Activated CD4-positive, alpha-beta memory T cell treated with anti-CD3 and anti-CD28 coated beads, Interleukin-2, amount 10 ng/mL, durations not matched to agents 7 days and 5 days (primary cell): ENCODE measurements at regions not wholly inside any gene's neighbourhood (a gene's known extent, or its start where the extent isn't known, plus 50 kb on each side); places are given as distances from the start of the nearest gene placed in this dataset.

Experiments used
- CTCF ChIA-PET: fragments of 350-600 bp; sonication (Branson Sonifier 250); formaldehyde crosslinking; loops from one replicate; lab custom pipeline; 2021; ENCODE audit warnings: antibody characterized with exemption, inconsistent platforms; lab: Charles Lee
- POLR2A ChIA-PET: fragments of 350-600 bp; sonication (Branson Sonifier 250); formaldehyde crosslinking; loops from one replicate; lab custom pipeline; 2021; ENCODE audit warnings: antibody characterized with exemption; lab: Charles Lee
- DNase-seq: peaks from one replicate; pipeline ENCODE4 v3.0.0-alpha.2; 2020
- H3K27ac Mint-ChIP-seq: one replicate; pipeline ENCODE4 v1.8.0; 2021; ENCODE audit warnings: mild to moderate bottlenecking, mixed read lengths
- H3K27me3 Mint-ChIP-seq: one replicate; pipeline ENCODE4 v1.8.0; 2021; ENCODE audit warnings: mixed read lengths
- H3K36me3 Mint-ChIP-seq: one replicate; pipeline ENCODE4 v1.8.0; 2021; ENCODE audit warnings: low read depth, mixed read lengths
- H3K4me1 Mint-ChIP-seq: one replicate; pipeline ENCODE4 v1.8.0; 2021; ENCODE audit warnings: mixed read lengths
- H3K4me3 Mint-ChIP-seq: one replicate; pipeline ENCODE4 v1.8.0; 2021; ENCODE audit warnings: mild to moderate bottlenecking, mixed read lengths
- H3K9me3 Mint-ChIP-seq: one replicate; pipeline ENCODE4 v1.8.0; 2021; ENCODE audit warnings: mixed read lengths

DNA sequence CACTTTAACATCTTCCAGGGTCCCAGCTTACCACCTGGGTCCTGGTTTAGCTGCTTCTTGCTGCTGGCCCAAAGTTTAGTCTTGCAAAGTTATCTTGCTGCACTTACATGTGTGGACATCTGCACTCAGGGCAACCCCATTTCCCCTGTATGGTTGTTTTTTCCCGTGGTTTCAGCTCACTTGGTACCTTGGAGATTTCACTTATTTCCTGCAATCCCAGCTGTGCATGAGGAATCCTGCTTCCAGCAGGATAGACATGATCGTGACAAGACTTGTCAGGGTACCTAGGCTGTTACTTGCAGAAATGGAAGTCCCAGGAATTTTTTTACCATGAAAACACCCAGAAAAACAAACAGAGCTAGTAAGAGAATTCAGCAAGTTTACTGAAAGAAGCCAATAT lies 95.9 kb upstream of the LEP start:
- H3K36me3 Mint-ChIP-seq, result no peaks in the 10 kb centered on the region
- H3K4me3 Mint-ChIP-seq, result no peak overlapping the region
- no peak overlapping the region for H3K27ac Mint-ChIP-seq
- POLR2A ChIA-PET, result no interaction called here
- no peaks in the 10 kb centered on the region for H3K4me1 Mint-ChIP-seq
- peaks cover 42% of the 10 kb centered on the region for H3K27me3 Mint-ChIP-seq
- DNase-seq, result no peak
- CTCF ChIA-PET, result interaction anchor here (1.5 to 1.8 kb wide), 2 partner anchors 9 to 64 kb away, joined by 7 to 8 read pairs; no protein-coding TSS in a partner anchor
- H3K9me3 Mint-ChIP-seq, result no peaks in the 10 kb centered on the region

DNA sequence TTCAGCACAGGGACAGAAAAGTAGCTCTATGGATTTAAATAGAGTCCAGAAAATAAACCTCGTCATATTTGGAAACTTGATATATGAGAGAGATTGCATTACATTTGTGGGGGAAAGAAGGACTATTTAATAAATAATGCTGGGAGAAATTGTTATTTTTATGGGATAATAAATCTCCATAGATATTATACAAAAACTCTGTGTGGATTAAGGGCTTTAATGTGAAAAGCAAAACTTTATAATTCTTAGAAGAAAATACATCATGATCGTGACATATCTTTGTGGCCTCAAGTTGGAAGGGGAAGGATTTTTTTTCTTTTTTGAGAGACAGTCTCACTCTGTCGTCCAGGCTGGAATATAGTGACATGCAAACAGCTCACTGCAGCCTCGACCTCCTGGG lies 95.0 kb upstream of the LEP start:
- ChIA-PET CTCF (interaction anchor here (1.5 to 1.8 kb wide), 2 partner anchors 10 to 63 kb away, joined by 7 to 8 read pairs; no protein-coding TSS in a partner anchor), POLR2A (no interaction called here)
- Mint-ChIP-seq H3K9me3 (no peaks in the 10 kb centered on the region), H3K27ac (no peak overlapping the region), H3K36me3 (no peaks in the 10 kb centered on the region), H3K4me3 (no peak overlapping the region), H3K27me3 (peaks cover 40% of the 10 kb centered on the region), H3K4me1 (no peaks in the 10 kb centered on the region)
- DNase-seq, result no peak

DNA sequence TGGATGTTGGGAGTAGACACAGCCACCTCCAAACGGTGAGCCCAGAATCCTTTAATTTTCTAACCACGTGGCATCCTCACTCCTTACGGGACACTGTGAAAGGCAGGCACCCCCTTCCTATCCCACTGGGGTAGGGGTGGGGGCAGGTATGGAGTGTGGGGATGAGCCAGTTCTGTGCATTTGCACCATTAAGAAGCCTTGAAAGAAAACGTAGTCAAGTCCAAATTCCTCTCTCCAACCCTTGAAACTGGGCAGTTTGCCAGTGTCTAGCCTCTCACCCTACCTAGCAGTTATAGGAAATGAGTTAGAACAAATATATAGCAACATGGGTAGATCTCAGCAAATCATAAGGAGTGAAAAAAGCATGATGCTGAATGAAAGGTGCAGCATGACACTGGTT lies 92.4 kb upstream of the LEP start:
- Mint-ChIP-seq H3K27me3 (peaks cover 36% of the 10 kb centered on the region), H3K4me1 (no peaks in the 10 kb centered on the region), H3K9me3 (no peaks in the 10 kb centered on the region), H3K36me3 (no peaks in the 10 kb centered on the region), H3K4me3 (no peak overlapping the region), H3K27ac (no peak overlapping the region)
- POLR2A ChIA-PET, result no interaction called here
- CTCF ChIA-PET, result interaction anchor here (0.7 kb wide), 1 partner anchor 13 kb away, joined by 3 read pairs; no protein-coding TSS in a partner anchor
- no peak for DNase-seq

DNA sequence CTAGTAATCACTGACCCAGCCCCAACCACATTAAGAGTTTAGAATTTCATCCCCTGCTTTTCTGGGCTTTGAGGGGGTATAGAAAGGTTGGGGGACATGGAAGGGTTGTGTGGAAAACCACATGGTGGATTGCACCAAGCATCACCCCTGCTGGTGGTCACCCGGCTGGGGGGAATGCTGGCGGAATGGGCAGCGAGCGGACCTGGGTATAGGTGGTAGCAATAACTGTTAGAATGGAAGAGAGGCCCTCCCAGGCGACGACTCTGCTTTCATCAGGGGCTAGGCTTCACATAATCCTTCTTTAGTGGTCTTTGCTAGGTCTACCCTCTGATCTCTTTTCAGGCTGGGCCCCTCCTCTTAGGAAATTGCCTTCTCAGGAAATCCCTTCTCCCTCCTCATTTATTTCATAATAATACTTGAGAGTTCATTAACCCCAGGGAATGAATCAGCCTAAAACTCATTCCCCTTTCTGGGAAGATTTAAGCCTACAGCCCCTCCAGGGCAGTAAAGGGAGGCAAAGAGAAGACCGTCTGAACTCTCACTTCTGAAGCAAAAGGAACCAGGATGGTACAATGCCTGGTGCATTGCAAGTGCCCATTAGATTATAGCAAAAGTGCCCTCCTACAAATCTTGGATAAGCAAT lies 90.7 kb upstream of the LEP start:
- no peaks in the 10 kb centered on the region for H3K4me1 Mint-ChIP-seq
- no peak overlapping the region for H3K27ac Mint-ChIP-seq
- peaks cover 36% of the 10 kb centered on the region for H3K27me3 Mint-ChIP-seq
- POLR2A ChIA-PET, result no interaction called here
- H3K36me3 Mint-ChIP-seq, result no peaks in the 10 kb centered on the region
- no peak overlapping the region for H3K4me3 Mint-ChIP-seq
- H3K9me3 Mint-ChIP-seq, result no peaks in the 10 kb centered on the region
- CTCF ChIA-PET, result interaction anchor here (0.7 kb wide), 1 partner anchor 15 kb away, joined by 3 read pairs; no protein-coding TSS in a partner anchor
- DNase-seq, result no peak

DNA sequence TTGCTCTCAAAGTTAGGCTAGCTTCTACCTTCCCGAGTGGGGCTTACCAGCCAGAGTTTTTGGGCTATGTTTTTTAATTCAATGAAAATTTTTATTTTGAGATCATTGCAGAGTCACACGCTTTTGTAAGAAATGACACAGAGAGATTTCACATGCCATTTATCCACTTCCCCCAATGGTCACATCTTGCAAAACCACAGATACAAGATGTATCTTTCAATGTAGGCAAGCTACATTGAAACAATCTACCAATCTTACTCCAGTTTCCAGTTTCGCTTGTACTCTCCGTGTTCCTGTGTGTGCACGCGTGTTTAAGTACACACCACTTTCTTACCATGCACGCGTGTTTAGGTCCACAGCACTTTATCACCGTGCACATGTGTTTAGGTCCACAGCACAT lies 89.4 kb upstream of the LEP start:
- DNase-seq, result no peak
- Mint-ChIP-seq H3K27ac (no peak overlapping the region), H3K36me3 (no peaks in the 10 kb centered on the region), H3K9me3 (no peaks in the 10 kb centered on the region), H3K27me3 (peaks cover 31% of the 10 kb centered on the region), H3K4me1 (no peaks in the 10 kb centered on the region), H3K4me3 (no peak overlapping the region)
- POLR2A ChIA-PET, result no interaction called here
- CTCF ChIA-PET, result no interaction called here

DNA sequence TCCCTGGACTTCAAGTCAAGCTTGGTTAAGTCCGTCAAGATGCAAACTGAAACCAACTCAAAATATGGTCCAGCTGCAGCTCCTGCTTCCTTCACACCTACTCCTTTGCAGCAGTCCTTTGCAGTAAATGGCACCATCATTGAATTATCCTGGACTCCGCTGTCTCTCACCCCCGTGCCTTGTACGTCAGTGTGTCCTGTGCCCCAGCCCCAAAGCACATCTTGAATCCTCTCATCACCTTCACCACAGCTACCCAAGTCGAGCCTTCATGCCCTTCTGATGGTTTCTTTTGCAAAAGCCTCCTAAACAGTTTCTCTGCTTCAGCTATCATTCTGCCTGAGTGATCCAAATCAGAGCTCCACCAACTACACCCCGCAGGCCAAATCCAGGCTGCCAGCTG lies 88.4 kb upstream of the LEP start:
- CTCF ChIA-PET, result interaction anchor here (0.7 to 1.6 kb wide), 3 partner anchors 10 to 57 kb away, joined by 3 to 6 read pairs (median 3); no protein-coding TSS in a partner anchor
- peaks cover 25% of the 10 kb centered on the region for H3K27me3 Mint-ChIP-seq
- no peaks in the 10 kb centered on the region for H3K9me3 Mint-ChIP-seq
- no peak for DNase-seq
- no peaks in the 10 kb centered on the region for H3K36me3 Mint-ChIP-seq
- H3K4me1 Mint-ChIP-seq, result no peaks in the 10 kb centered on the region
- H3K27ac Mint-ChIP-seq, result no peak overlapping the region
- POLR2A ChIA-PET, result interaction anchor here (1.0 kb wide), 1 partner anchor 18 kb away, joined by 3 read pairs; no protein-coding TSS in a partner anchor
- no peak overlapping the region for H3K4me3 Mint-ChIP-seq

DNA sequence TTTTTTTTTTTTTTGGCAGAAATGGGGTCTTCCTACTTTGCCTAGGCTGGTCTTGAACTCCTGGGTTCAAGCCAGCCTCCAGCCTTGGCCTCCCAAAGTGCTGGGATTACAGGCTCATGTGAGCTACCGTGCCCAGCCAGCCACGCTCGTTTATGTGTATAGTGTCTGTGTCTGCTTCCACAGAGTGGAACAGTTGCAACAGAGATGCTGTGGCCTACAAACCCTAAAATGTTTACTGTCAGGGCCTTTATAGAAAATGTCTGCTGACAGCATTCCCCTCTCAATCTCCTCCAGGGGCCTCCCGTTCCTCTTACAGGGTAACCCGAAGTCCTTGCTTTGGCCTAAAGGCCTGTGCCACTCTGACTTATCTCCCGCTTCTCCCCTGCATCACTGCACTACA lies 87.6 kb upstream of the LEP start:
- CTCF ChIA-PET, result interaction anchor here (0.7 to 1.6 kb wide), 4 partner anchors 11 to 56 kb away, joined by 3 to 6 read pairs (median 3); no protein-coding TSS in a partner anchor

DNA sequence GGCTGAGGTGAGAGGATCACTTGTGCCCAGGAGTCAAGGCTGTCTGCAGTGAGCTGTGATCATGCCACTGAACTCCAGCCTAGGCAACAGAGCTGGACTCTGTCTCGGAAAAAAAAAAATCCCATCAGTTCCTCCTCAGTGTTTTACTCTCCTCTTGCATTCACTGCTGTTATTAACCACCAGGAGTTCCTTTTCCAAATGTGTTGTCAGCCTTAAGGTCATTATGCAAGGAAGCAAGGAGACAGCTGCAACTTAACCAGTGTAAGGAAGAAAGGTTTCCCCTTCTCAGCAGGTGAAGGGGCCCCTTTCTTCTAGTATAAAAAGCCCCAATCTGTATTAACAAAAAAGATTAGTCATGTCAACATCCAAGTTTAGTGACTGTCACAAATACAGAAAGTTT lies 86.6 kb upstream of the LEP start:
- Mint-ChIP-seq H3K27me3 (peaks cover 23% of the 10 kb centered on the region), H3K4me3 (no peak overlapping the region), H3K4me1 (no peaks in the 10 kb centered on the region), H3K9me3 (no peaks in the 10 kb centered on the region), H3K27ac (no peak overlapping the region), H3K36me3 (no peaks in the 10 kb centered on the region)
- ChIA-PET POLR2A (no interaction called here), CTCF (interaction anchor here (0.6 to 2.1 kb wide), 4 partner anchors 19 to 456 kb away, joined by 3 to 9 read pairs (median 4); no protein-coding TSS in a partner anchor)
- no peak for DNase-seq

More for the DNA sequence above, 87.6 kb upstream of the LEP start:
- POLR2A ChIA-PET, result interaction anchor here (1.0 kb wide), 1 partner anchor 19 kb away, joined by 3 read pairs; no protein-coding TSS in a partner anchor
- no peak overlapping the region for H3K27ac Mint-ChIP-seq
- no peak overlapping the region for H3K4me3 Mint-ChIP-seq
- H3K36me3 Mint-ChIP-seq, result no peaks in the 10 kb centered on the region
- DNase-seq, result no peak
- H3K9me3 Mint-ChIP-seq, result no peaks in the 10 kb centered on the region
- no peaks in the 10 kb centered on the region for H3K4me1 Mint-ChIP-seq
- H3K27me3 Mint-ChIP-seq, result peaks cover 25% of the 10 kb centered on the region

DNA sequence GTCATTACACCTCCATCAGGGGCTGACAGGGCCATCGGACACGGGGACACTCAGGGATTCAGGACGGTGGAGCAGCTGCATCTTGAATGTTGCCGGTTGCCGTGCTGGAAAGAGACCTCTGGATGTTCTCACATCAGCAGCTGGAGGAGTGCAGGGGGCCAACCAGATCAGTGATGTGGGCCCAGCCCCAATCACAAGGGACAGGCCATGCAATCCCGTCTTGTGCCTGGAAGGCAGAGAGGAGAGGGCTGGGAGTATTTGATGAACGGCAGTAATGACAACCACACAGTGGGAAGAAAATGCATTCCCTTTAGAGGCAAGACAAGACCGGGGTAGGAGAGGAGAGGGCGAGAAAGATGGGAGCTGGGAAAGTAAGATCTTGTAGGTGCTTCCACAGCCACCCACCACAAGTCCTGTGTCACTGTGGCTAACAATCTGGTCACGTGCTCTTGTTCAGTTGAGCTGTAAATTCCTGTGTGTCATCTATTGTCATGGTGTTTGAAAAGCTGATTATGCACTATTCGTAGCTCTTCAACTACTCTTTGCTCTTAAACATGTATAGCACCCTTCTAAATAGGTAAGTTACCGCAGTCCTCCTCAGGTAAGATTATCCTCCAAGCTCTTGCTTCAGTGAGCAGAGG lies 85.9 kb upstream of the LEP start:
- DNase-seq, result no peak
- Mint-ChIP-seq H3K9me3 (no peaks in the 10 kb centered on the region), H3K27me3 (peaks cover 28% of the 10 kb centered on the region), H3K36me3 (no peaks in the 10 kb centered on the region), H3K4me3 (no peak overlapping the region), H3K4me1 (no peaks in the 10 kb centered on the region), H3K27ac (no peak overlapping the region)
- CTCF ChIA-PET, result interaction anchor here (0.6 to 2.1 kb wide), 3 partner anchors 20 to 456 kb away, joined by 3 to 9 read pairs (median 6); no protein-coding TSS in a partner anchor
- POLR2A ChIA-PET, result interaction anchor here (0.7 kb wide), 1 partner anchor 20 kb away, joined by 3 read pairs; no protein-coding TSS in a partner anchor

DNA sequence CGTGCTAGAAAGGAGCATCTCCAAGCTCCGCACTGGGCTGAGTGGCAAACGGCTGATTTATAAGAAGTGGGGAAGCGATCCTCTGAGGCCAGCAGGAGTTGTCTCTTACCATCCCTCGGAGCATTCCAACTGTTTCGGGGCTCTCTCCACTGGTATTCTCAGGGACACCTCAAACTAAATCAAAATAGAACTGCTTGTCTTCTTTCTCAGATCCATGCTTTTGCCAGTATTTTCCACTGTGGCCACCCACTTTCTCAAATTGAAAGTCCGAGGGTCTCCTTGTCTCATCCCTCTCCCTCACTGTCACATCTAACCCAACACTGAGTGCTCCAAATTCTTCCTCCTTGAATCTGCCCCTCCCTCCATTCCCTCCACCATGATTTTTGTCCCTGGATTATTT lies 83.2 kb upstream of the LEP start:
- Mint-ChIP-seq H3K9me3 (no peaks in the 10 kb centered on the region), H3K4me1 (no peaks in the 10 kb centered on the region), H3K36me3 (no peaks in the 10 kb centered on the region), H3K27ac (no peak overlapping the region), H3K27me3 (peaks cover 39% of the 10 kb centered on the region), H3K4me3 (no peak overlapping the region)
- CTCF ChIA-PET, result interaction anchor here (1.3 kb wide), 1 partner anchor 22 kb away, joined by 5 read pairs; no protein-coding TSS in a partner anchor
- POLR2A ChIA-PET, result no interaction called here
- no peak for DNase-seq

DNA sequence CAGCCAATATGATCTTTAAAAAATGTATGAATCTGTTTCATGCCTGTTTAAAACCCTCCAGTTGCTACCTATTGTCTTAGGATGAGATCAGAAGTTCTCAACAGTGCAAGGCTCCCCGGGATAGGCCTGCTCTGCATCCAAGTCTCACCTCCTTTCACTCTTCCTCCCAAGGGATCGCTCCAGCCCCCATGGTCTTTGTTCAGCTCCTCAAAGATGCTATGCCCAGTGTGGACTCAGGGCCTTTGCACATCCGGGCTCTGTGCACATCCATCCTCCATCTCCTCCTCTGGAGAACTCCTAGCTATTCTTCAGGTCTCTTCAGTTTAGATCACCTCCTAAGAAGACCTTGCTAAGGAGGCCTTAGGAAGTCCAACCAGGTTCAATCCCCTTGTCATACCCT lies 82.7 kb upstream of the LEP start:
- Mint-ChIP-seq H3K27ac (no peak overlapping the region), H3K36me3 (no peaks in the 10 kb centered on the region), H3K4me3 (no peak overlapping the region), H3K9me3 (no peaks in the 10 kb centered on the region), H3K4me1 (no peaks in the 10 kb centered on the region), H3K27me3 (peaks cover 40% of the 10 kb centered on the region)
- CTCF ChIA-PET, result no interaction called here
- POLR2A ChIA-PET, result no interaction called here
- DNase-seq, result no peak

DNA sequence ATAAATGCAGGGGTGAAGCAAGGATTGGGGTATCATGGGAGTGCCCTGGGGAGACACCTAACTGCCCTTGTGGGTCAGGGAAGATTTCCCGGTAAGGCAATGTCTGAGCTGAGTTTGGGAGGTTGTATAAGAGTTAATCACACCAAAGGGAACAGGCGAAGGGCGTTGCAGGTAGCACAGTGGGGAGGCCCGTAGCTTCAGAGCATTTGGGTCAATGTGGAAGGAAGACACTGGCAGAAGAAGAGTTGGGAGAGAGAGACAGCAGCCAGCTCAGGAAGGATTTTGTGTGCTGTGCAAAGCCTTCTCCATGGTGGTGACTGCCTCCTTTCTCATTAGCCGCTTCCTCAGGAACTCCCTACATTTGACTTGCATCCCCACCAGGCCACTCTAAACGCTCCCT lies 80.8 kb upstream of the LEP start:
- DNase-seq, result no peak
- Mint-ChIP-seq H3K27ac (no peak overlapping the region), H3K27me3 (peaks cover 51% of the 10 kb centered on the region), H3K4me1 (no peaks in the 10 kb centered on the region), H3K36me3 (no peaks in the 10 kb centered on the region), H3K4me3 (no peak overlapping the region), H3K9me3 (no peaks in the 10 kb centered on the region)
- POLR2A ChIA-PET, result no interaction called here
- CTCF ChIA-PET, result interaction anchor here (2.7 kb wide), 1 partner anchor 24 kb away, joined by 10 read pairs; no protein-coding TSS in a partner anchor

DNA sequence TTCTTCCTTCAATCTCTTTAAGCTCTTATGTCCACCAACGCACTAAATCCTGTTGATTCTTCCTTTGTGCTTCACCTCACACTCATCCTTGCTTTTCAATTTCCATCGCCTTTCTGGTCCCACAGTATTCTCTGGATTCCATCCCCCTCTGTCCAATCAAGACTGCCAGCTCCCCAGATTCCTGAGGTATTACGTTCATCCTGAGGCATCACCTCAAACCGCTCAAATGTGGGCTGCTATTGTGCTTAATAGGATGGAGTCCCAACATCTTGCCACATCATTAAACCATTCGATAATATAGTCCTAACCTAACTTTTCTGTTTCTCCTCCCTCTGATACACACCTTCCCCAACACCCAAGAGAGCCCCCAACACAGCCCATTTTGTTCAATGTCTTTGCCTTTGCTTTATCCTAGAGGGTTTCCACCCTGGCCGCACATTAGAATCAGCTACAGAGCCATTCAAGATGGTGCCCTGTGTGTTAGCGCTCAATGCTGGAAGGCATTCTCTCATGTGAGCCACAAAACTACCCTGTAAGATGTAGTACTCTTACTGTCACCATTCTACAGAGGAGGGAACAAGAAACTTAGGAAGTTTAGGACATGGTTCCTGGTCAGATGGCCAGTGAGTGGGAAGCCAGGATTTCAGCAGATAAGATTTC lies 79.5 kb upstream of the LEP start:
- no peaks in the 10 kb centered on the region for H3K4me1 Mint-ChIP-seq
- H3K9me3 Mint-ChIP-seq, result no peaks in the 10 kb centered on the region
- no peak overlapping the region for H3K4me3 Mint-ChIP-seq
- H3K27me3 Mint-ChIP-seq, result peaks cover 62% of the 10 kb centered on the region
- ChIA-PET CTCF (interaction anchor here (0.9 to 2.7 kb wide), 2 partner anchors 26 to 48 kb away, joined by 4 to 10 read pairs; no protein-coding TSS in a partner anchor), POLR2A (no interaction called here)
- no peak overlapping the region for H3K27ac Mint-ChIP-seq
- H3K36me3 Mint-ChIP-seq, result no peaks in the 10 kb centered on the region
- no peak for DNase-seq
